ENCODE measurements at regions not wholly inside any gene's neighbourhood (a gene's known extent, or its start where the extent isn't known, plus 50 kb on each side); places are given as distances from the start of the nearest gene placed in this dataset.

DNA sequence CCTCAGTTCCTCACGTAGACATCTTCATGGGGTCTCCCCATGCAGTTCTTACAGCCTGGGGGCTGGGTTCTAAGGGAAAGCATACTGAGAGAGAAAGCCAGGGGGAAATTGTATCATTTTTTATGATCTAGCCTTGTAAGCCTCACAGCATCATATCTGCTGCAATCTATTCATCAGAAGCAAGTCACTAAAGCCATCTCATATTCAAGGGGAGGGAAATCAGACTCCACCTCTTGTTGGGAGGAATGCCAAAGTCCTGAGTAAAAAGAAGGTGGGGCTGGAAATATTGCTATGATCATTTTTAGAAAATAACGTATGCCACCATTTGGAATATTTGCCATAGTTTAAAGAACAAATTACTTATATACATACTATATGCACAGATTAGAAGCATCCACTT lies 304.6 kb downstream of the TXNL1 start:
- TF ChIP-seq, protein P1, sequence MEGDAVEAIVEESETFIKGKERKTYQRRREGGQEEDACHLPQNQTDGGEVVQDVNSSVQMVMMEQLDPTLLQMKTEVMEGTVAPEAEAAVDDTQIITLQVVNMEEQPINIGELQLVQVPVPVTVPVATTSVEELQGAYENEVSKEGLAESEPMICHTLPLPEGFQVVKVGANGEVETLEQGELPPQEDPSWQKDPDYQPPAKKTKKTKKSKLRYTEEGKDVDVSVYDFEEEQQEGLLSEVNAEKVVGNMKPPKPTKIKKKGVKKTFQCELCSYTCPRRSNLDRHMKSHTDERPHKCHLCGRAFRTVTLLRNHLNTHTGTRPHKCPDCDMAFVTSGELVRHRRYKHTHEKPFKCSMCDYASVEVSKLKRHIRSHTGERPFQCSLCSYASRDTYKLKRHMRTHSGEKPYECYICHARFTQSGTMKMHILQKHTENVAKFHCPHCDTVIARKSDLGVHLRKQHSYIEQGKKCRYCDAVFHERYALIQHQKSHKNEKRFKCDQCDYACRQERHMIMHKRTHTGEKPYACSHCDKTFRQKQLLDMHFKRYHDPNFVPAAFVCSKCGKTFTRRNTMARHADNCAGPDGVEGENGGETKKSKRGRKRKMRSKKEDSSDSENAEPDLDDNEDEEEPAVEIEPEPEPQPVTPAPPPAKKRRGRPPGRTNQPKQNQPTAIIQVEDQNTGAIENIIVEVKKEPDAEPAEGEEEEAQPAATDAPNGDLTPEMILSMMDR (conservative IDR thresholded peaks at IDR 0.05 in 1 of 2, IDR thresholded peaks at IDR 0.05 in 1 of 2; ENCODE audit: low read depth in 1 of 2, low read length in 2 of 2), result no peak
- TF ChIP-seq EZH2 (IDR thresholded peaks at IDR 0.05; ENCODE audit: low read length, missing control alignments), result no peak

All from fibroblast of lung (primary cell).